GM12892 (cell line): ENCODE measurements at regions not wholly inside any gene's neighbourhood (a gene's known extent, or its start where the extent isn't known, plus 50 kb on each side); places are given as distances from the start of the nearest gene placed in this dataset.

Source experiments
- DNase-seq: peaks from one replicate; pipeline ENCODE4 v3.0.0; 2011; ENCODE audit not compliant: insufficient read length
- FAIRE-seq: peaks from 2 replicates; lab custom pipeline; 2011; peaks lifted over from hg19 to GRCh38; lab: Jason Lieb, UNC
- POLR2A ChIP-seq: IDR thresholded peaks from 2 replicates; pipeline ENCODE4 v1.6.1; 2011; ENCODE audit warnings: low read depth, low read length, control low read depth
- POLR2AphosphoS5 ChIP-seq: IDR thresholded peaks from 2 replicates; pipeline ENCODE4 v1.6.1; 2011; ENCODE audit warnings: low read depth, low read length, control low read depth
- TAF1 ChIP-seq: IDR thresholded peaks from 2 replicates; pipeline ENCODE4 v1.6.1; 2011; ENCODE audit warnings: low read depth, mild to moderate bottlenecking, control low read depth, low read length, borderline replicate concordance

DNA sequence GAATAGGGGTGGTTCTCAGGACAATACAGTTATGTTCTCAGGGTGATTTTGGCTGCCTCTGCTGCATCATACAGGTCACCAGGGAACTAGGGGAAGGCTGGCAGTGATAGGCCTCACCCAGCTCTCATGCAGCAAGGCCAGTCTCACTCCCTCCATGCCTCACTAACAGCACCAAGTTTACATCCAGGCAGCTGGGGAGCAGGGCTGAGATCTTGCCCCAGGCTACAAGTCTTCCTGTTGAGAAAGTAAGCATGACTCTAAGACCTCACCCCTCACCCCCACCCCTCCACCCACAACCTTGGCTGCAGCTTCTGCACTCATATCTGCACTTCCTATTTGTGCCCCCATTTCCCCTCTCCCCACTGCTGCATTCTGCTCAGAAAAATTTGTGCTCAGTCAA is 481.2 kb downstream of the ACTL7B start:
- TF ChIP-seq TAF1 (no peak), POLR2A (no peak), POLR2AphosphoS5 (no peak)
- no peak for DNase-seq
- no peak for FAIRE-seq

DNA sequence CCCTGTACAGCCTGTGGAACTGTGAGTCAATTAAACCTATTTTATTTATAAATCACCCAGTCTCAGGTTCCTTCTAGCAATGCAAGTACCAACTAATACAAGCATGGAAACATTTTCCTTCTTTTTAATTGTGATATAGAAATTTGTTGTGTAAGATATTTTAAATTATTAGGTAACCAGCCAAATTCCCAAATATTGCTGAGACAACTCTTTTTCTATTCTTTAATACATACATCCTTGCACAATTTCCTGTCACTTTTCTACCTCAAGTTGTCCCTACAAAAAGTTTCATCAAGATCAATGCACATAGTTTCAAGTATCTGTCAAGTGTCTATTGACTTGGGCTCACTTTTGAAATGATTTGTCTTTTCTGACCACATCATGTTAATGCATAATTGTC is 488.6 kb downstream of the ACTL7B start:
- FAIRE-seq (no peak), DNase-seq (no peak)
- TF ChIP-seq POLR2AphosphoS5 (no peak), POLR2A (no peak), TAF1 (no peak)

DNA sequence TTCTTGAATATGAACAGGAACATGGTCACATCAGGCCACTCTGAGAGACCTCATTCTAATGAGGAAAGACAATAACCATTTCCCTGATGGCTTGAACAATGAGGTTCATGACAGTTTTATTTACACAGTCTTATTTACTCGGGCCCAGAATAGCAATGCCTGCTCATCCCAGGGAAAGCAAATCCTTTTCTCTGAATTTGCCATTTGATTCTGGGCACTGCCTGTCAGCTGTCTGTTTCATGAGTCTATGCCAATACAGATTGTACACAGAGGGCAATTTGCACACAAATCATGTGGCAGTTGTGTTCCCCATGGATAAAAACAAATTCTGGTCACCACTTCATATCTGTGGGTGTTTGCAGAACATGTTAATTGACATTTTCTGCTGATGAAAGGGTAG is 492.5 kb downstream of the ACTL7B start:
- FAIRE-seq (no peak), DNase-seq (no peak)
- TF ChIP-seq POLR2AphosphoS5 (no peak), POLR2A (no peak), TAF1 (no peak)

DNA sequence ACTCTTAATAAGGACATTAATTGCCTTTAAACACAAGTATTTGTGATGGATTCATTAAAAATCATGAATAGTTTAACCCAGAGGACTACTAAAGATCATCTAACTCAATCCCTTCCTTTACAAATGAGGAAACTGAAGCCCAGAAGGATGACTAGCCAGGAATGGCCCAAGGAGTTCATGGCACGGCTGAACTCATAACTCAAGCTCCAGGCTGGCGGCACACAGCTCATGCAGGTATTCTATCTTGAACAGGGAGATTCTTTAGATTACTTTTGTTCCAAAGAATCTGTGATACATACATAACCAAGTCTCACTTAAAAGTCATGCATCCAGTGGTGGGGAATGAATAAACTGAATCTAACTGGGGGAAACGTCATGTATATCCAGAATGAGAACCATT is 495.5 kb downstream of the ACTL7B start:
- TF ChIP-seq TAF1 (no peak), POLR2A (no peak), POLR2AphosphoS5 (no peak)
- no peak for FAIRE-seq
- no peak for DNase-seq

DNA sequence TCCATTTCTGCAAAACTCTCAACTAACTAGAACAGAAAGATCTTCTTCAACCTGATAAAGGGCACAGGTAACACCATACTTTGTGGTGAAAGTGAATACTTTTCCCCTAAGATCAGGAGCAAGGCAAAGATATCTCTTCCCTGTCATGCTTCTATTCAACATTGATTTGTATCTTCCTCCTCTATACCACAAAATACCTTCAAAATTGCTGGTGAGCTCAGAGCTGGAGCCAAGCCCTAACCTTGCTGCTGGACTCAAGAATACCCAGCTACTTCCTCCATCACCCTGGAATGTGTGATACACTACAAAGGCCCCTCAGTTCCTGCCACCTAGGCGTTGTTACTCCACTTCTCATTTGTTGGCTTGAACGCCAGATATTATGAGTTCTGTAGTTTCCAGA is 499.0 kb downstream of the ACTL7B start:
- DNase-seq = no peak
- FAIRE-seq = no peak
- TF ChIP-seq POLR2A (no peak), POLR2AphosphoS5 (no peak), TAF1 (no peak)

DNA sequence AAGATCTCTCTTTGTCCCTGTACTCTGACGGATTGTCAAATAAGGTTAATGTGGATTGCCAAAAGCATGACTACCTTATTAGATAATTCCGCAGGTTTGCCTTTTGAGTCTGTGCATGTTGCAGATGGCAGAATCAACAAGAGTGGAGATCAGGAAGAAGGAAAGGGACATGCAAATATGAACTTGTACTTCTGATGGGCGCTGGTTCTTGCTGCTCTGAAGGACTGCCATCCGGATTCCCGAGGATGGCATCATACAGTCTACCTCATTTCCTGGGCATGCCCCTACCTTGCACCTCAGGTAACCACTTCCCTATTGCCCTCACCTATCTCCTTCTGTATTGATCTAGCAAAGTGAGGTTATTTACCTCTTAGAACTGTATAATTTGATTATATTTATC is 504.2 kb downstream of the ACTL7B start:
- FAIRE-seq = no peak
- DNase-seq = no peak
- no peak for TF ChIP-seq POLR2A
- no peak for TF ChIP-seq TAF1
- no peak for TF ChIP-seq POLR2AphosphoS5

DNA sequence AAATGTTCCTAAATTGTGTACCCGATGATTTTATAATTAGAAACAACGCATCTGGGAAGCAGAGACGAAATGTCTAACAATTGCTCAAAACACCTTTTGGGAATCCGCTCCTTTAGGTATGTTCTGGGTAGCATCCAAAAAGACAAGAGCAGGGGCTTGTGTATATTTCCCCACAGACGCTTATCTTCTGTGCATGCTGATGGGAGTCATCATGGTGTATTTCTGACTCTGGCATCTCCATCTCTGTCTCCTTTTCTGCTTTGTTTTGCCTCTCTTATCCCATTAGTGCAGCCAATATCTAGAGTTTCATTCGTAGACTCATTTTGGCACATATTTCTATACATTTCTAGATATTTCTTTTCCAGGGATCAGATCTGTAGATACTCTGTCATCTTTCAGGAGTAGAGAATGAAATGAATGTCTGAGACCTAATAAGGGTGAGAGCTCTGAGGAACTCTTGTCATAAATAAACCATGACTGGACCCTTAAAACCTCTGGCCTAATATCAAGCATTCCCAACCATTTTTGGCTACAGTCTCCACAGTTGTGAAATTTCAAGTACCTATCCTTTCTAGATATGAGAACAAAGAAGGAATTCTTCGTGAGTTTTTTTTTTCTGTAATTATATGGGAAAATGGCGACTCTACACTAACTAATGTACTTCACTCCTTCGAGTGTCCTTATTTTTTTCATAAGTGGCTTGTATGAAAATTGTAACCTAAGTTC is 508.2 kb downstream of the ACTL7B start:
- DNase-seq (no peak), FAIRE-seq (no peak)
- no peak for TF ChIP-seq POLR2AphosphoS5
- no peak for TF ChIP-seq TAF1
- no peak for TF ChIP-seq POLR2A

DNA sequence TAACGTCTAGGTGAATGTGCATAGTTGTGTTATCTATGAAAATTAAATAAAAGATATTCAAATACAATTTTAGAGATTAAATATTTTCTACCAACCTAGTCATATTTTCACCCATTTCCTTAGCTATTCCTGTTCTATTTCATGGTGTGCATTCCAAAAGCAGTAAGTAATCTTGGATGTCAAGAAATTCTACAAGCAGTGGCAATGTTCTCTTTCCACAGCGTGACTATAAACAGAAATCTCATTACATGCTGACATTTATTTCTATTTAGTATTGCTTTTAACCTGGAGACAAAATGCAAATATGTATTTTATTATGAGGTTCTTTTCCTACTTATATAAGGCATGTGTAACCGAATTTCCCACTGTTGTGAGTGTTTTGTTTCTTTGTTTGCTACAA is 510.0 kb downstream of the ACTL7B start:
- FAIRE-seq (no peak), DNase-seq (no peak)
- TF ChIP-seq TAF1 = no peak
- no peak for TF ChIP-seq POLR2A
- TF ChIP-seq POLR2AphosphoS5 = no peak

DNA sequence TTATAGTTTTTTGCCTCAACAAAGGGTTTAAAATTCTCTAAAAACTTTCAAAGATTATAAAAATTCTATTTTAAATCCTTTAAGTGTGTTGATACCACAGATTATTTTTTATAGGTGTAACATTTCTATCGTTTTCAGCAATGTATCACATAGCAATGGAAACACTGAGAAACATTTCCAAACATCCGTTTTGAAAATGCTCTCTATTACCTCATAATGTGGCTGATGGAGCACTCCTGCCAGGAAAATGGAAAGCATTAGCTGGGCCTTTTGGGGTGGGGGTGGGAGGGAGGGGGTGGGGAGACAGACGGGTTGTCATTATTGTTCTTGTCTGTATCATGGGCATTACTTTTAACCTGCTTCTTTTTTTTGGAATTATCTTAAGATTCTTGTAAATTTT is 516.5 kb downstream of the ACTL7B start:
- FAIRE-seq (no peak), DNase-seq (no peak)
- TF ChIP-seq POLR2A = no peak
- TF ChIP-seq TAF1 = no peak
- TF ChIP-seq POLR2AphosphoS5 = no peak

DNA sequence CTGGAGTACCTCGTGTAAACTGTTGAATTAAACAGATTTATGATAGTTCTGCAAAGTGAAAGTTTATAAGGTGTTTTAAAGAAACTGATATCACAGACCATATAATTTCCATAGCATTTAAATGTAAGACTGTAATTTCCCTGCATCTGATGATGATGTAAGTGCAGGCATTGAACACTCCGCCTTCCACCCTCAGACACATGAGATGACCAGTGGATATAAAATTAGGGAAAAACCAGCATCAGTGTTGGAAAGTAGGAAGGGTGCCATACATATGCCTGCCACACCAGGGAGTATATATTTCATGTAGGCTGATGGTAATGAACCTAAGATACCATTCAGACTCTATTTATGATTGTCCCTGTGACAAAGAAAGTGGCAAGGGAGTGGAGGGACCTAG is 519.2 kb downstream of the ACTL7B start:
- no peak for DNase-seq
- FAIRE-seq = no peak
- TF ChIP-seq POLR2AphosphoS5 = no peak
- TF ChIP-seq POLR2A = no peak
- no peak for TF ChIP-seq TAF1

DNA sequence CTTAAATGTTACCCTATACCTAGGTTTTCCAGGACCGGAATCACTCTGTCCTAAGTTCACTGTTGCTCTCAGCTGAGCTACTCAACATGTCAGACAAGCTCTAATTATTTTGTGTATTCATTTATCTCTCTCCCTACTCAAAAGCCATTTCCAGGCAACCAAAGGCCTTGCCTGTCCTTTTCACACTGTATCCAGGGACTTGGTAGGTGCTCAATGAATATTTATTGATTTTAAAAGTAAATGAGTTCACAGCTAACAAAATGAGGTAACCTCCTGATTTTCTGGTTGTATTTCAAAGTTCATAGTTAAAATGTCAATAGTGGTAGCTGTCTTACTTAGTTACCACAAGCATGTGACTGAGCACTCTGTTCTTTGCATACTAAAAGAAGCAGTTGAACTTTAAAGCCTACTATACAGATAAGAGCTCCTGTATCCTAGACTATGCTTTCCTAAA is 522.2 kb downstream of the ACTL7B start:
- FAIRE-seq (no peak), DNase-seq (no peak)
- TF ChIP-seq POLR2AphosphoS5 (no peak), TAF1 (no peak), POLR2A (no peak)

DNA sequence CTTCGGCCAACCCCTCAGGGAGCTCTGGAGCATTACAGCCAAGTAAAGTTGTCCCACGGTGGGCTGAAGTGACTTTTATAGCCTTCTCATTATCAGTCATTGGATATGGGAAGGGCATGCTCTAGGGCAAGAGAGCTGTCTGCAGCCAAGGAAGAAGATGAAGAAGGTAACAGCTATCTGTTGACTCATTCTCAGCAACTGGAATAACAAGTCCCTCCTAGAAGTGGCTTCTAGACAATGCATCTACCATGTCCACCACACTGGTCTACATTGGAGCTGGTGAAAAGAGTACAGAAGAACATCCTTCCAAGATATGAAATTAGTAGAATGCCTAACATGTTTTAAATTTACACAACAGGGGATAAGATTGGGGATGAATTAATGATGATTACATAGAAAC is 524.2 kb downstream of the ACTL7B start:
- no peak for FAIRE-seq

DNA sequence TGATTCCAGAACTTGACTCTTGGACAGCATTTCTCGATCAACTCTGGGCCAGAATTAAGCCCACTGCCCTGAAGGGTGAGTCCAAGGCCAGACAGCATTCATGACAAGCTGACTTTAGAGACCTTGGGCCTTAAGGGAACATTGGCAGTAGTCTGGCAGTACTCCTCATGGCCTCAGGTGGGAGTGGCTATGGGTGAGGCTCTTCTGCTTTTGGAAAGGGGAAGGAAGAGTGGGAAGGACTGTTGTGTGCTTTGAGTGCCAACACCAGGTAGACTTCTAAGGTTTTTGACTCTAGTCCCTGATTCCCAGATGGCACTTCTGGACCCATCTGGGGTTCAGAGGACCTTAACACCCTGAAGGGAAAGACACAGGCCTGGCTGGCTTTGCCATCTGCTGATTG is 530.4 kb downstream of the ACTL7B start:
- no peak for DNase-seq
- TF ChIP-seq POLR2AphosphoS5 = no peak
- TF ChIP-seq TAF1 = no peak
- no peak for TF ChIP-seq POLR2A
- FAIRE-seq = no peak

More for the DNA sequence above, 524.2 kb downstream of the ACTL7B start:
- DNase-seq = no peak
- no peak for TF ChIP-seq POLR2A
- no peak for TF ChIP-seq POLR2AphosphoS5
- no peak for TF ChIP-seq TAF1
